Panc1 (cell line): ENCODE measurements at regions not wholly inside any gene's neighbourhood (a gene's known extent, or its start where the extent isn't known, plus 50 kb on each side); places are given as distances from the start of the nearest gene placed in this dataset.

ENCODE experiments used
- ATAC-seq: fragments of 200-7000 bp; cut with Tn5 transposase; 2 replicates; pipeline ENCODE4 v1.9.1; 2020; ENCODE audit warnings: mild to moderate bottlenecking, moderate library complexity
- BruUV-seq: library from RNA; stranded (reverse); fragments of 400-500 nt; replicated peaks from 2 replicates; lab custom pipeline; 2021; lab: Mats Ljungman, UMichigan
- CTCF ChIA-PET: fragments of 300-600 bp; sonication (Branson Sonifier 250); formaldehyde crosslinking; loops from one replicate; lab custom pipeline; 2022; ENCODE audit warnings: antibody characterized with exemption; lab: Charles Lee
- POLR2A ChIA-PET: fragments of 300-600 bp; sonication (Branson Sonifier 250); formaldehyde crosslinking; loops from one replicate; lab custom pipeline; 2022; ENCODE audit warnings: antibody characterized with exemption; lab: Charles Lee
- DNase-seq: peaks from one replicate; pipeline ENCODE4 v3.0.0-alpha.2; 2010; ENCODE audit warnings: low read depth, low spot score
- H3K27ac ChIP-seq: 2 replicates; pipeline ENCODE4 v1.5.1; 2011; ENCODE audit warnings: mild to moderate bottlenecking, low read length, inconsistent platforms
- H3K27me3 ChIP-seq: fragments of 200-500 bp; sonication (Bioruptor generic); 2 replicates; pipeline ENCODE4 v1.6.0; 2014; ENCODE audit warnings: low read length, inconsistent platforms; ENCODE audit not compliant: control insufficient read depth, insufficient read depth
- H3K36me3 ChIP-seq: fragments of 200-500 bp; sonication (Bioruptor generic); 2 replicates; pipeline ENCODE4 v1.5.1; 2014; ENCODE audit warnings: inconsistent platforms, mild to moderate bottlenecking, low read length, moderate library complexity; ENCODE audit not compliant: control insufficient read depth, insufficient read depth
- H3K4me1 ChIP-seq: 2 replicates; pipeline ENCODE4 v1.5.1; 2011; ENCODE audit warnings: inconsistent platforms, mild to moderate bottlenecking, low read length, moderate library complexity; ENCODE audit not compliant: control insufficient read depth, insufficient read depth
- H3K4me3 ChIP-seq, 2 experiments: 2 replicates each; pipeline ENCODE4 v1.5.1; 2011 to 2012; ENCODE audit warnings: low read depth in 2 of 2, low read length in 2 of 2, mild to moderate bottlenecking in 2 of 2, inconsistent platforms in 1 of 2, moderate library complexity in 1 of 2
- H3K9me3 ChIP-seq: fragments of 200-500 bp; sonication (Bioruptor generic); 2 replicates; pipeline ENCODE4 v1.5.1; 2014; ENCODE audit warnings: low read depth, mild to moderate bottlenecking, inconsistent platforms, low read length, moderate library complexity; ENCODE audit not compliant: control insufficient read depth, insufficient read depth
- POLR2AphosphoS5 ChIP-seq: IDR thresholded peaks from 2 replicates; pipeline ENCODE4 v1.6.1; 2012; ENCODE audit warnings: mild to moderate bottlenecking, low read depth, low read length, moderate library complexity
- SIN3A ChIP-seq: IDR thresholded peaks from 2 replicates; pipeline ENCODE4 v1.6.1; 2012; ENCODE audit warnings: low read depth, mild to moderate bottlenecking, low read length, moderate library complexity, borderline replicate concordance; ENCODE audit not compliant: insufficient read depth
- TCF7L2 ChIP-seq: IDR thresholded peaks from 2 replicates; pipeline ENCODE4 v1.6.1; 2011; ENCODE audit warnings: mild to moderate bottlenecking, low read depth, low read length, inconsistent platforms
- in situ Hi-C: cut with HindIII; loops from 2 replicates; pipeline ENCODE4 v1.10.0; 2016; ENCODE audit warnings: low sequenced_read_pairs, low pct_unique_long_range_greater_than_20kb
- intact Hi-C: fragments of 100-400 bp; cut with micrococcal nuclease; formaldehyde crosslinking; loops from one replicate; pipeline ENCODE4 v1.10.0; 2022; ENCODE audit not compliant: unreplicated experiment
- TF ChIP-seq, protein P1 (sequence below), 2 experiments: IDR thresholded peaks; 2 replicates each; pipeline ENCODE4 v1.6.1; 2011 to 2012; ENCODE audit warnings: low read depth in 2 of 2, control low read depth in 1 of 2, low read length in 1 of 2, mild to moderate bottlenecking in 1 of 2, moderate library complexity in 1 of 2; ENCODE audit not compliant: insufficient read depth in 1 of 2
- TF ChIP-seq, protein P2 (sequence below): fragments of 450-650 bp; IDR thresholded peaks from 2 replicates; pipeline ENCODE4 v1.5.1; 2017; ENCODE audit warnings: mild to moderate bottlenecking

DNA sequence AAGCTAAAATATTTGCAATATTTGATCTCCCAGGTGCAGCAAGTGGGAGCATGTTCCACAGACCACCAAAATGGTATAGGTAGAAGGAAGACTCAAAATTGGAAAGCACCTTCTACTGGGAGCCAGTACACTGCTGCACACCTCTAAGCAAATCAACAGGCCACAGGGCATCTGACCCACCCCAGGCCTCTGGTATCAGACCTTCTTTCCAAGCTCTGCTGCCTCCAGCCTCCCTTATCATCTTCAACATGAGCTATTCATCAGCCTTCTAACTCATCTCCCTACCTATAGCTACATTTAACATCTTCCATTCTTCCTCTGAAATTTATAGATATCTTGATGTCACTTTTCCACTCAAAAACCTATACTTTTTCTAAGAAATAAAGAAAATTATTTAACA, 294.8 kb downstream of the ZEB2 start:
- Histone ChIP-seq H3K9me3 (no peaks in the 10 kb centered on the region), H3K4me1 (no peaks in the 10 kb centered on the region), H3K27me3 (no peaks in the 10 kb centered on the region), H3K36me3 (no peaks in the 10 kb centered on the region), H3K4me3 (no peak overlapping the region), H3K27ac (no peak overlapping the region)
- in situ Hi-C loops (no loop called here), intact Hi-C loops (no loop called here)
- DNase-seq (no peak), ATAC-seq (no peak)
- POLR2A ChIA-PET = no interaction called here
- TF ChIP-seq, protein P1, sequence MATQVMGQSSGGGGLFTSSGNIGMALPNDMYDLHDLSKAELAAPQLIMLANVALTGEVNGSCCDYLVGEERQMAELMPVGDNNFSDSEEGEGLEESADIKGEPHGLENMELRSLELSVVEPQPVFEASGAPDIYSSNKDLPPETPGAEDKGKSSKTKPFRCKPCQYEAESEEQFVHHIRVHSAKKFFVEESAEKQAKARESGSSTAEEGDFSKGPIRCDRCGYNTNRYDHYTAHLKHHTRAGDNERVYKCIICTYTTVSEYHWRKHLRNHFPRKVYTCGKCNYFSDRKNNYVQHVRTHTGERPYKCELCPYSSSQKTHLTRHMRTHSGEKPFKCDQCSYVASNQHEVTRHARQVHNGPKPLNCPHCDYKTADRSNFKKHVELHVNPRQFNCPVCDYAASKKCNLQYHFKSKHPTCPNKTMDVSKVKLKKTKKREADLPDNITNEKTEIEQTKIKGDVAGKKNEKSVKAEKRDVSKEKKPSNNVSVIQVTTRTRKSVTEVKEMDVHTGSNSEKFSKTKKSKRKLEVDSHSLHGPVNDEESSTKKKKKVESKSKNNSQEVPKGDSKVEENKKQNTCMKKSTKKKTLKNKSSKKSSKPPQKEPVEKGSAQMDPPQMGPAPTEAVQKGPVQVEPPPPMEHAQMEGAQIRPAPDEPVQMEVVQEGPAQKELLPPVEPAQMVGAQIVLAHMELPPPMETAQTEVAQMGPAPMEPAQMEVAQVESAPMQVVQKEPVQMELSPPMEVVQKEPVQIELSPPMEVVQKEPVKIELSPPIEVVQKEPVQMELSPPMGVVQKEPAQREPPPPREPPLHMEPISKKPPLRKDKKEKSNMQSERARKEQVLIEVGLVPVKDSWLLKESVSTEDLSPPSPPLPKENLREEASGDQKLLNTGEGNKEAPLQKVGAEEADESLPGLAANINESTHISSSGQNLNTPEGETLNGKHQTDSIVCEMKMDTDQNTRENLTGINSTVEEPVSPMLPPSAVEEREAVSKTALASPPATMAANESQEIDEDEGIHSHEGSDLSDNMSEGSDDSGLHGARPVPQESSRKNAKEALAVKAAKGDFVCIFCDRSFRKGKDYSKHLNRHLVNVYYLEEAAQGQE (IDR thresholded peaks at IDR 0.05; ENCODE audit: insufficient read depth in 1 of 2, low read depth in 2 of 2, low read length in 1 of 2) = no peak
- TF ChIP-seq SIN3A = no peak
- TF ChIP-seq, protein P2, sequence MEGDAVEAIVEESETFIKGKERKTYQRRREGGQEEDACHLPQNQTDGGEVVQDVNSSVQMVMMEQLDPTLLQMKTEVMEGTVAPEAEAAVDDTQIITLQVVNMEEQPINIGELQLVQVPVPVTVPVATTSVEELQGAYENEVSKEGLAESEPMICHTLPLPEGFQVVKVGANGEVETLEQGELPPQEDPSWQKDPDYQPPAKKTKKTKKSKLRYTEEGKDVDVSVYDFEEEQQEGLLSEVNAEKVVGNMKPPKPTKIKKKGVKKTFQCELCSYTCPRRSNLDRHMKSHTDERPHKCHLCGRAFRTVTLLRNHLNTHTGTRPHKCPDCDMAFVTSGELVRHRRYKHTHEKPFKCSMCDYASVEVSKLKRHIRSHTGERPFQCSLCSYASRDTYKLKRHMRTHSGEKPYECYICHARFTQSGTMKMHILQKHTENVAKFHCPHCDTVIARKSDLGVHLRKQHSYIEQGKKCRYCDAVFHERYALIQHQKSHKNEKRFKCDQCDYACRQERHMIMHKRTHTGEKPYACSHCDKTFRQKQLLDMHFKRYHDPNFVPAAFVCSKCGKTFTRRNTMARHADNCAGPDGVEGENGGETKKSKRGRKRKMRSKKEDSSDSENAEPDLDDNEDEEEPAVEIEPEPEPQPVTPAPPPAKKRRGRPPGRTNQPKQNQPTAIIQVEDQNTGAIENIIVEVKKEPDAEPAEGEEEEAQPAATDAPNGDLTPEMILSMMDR = no peak
- no peak for TF ChIP-seq POLR2AphosphoS5
- no peak for TF ChIP-seq TCF7L2
- no TSS peak for BruUV-seq
- CTCF ChIA-PET = no interaction called here

DNA sequence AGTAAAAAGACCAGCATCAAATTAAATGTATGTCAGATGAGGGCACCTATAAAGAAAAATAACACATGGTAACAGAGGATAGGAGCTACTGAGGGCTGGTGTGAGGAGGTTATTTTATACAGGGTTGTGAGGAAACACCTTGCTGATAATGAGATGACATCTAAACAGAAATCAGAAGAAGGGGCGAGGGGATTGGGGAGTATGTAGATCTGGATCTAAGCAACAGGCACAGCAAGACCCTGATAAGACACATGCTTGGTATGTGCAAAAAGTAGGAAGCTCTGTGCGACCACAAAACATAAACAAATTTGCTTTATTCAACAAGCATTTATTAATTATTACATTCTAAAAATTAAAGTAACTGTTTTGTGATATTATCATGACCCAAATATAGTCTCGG, 295.4 kb downstream of the ZEB2 start:
- DNase-seq = no peak
- ChIA-PET POLR2A (no interaction called here), CTCF (no interaction called here)
- no peak overlapping the region for H3K27ac ChIP-seq
- no peak overlapping the region for H3K4me3 ChIP-seq
- H3K36me3 ChIP-seq = no peaks in the 10 kb centered on the region
- no peak for TF ChIP-seq POLR2AphosphoS5
- no peak for TF ChIP-seq SIN3A
- TF ChIP-seq TCF7L2 = no peak
- in situ Hi-C loops (no loop called here), intact Hi-C loops (no loop called here)
- no peak for ATAC-seq
- no TSS peak for BruUV-seq
- H3K27me3 ChIP-seq = no peaks in the 10 kb centered on the region
- H3K9me3 ChIP-seq = no peaks in the 10 kb centered on the region
- no peaks in the 10 kb centered on the region for H3K4me1 ChIP-seq

DNA sequence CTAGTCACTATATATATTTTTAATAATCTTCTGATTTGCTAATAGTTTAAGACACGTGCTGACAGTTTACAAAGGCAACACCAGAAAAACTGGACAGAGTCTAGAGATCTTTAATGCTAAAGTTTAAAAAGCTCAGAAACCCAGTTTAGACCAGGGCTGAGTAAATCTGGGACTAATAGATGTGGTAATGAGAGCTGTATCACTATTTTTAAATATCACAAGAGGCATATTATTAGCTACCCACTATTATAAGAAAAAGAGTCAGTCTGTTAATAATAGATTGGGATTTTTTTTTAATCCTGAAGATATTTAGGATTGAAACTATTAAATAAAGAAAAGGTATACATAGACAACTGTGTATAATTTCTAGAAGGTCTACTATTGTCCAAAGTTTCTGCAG, 299.9 kb downstream of the ZEB2 start:
- in situ Hi-C loops (no loop called here), intact Hi-C loops (no loop called here)
- Histone ChIP-seq H3K4me3 (no peak overlapping the region), H3K36me3 (no peaks in the 10 kb centered on the region), H3K27me3 (no peaks in the 10 kb centered on the region), H3K27ac (no peak overlapping the region), H3K9me3 (no peaks in the 10 kb centered on the region), H3K4me1 (no peaks in the 10 kb centered on the region)
- no peak for DNase-seq
- TF ChIP-seq, protein P2 = no peak
- TF ChIP-seq, protein P1 (IDR thresholded peaks at IDR 0.05; ENCODE audit: insufficient read depth in 1 of 2, low read depth in 2 of 2, low read length in 1 of 2) = no peak
- TF ChIP-seq POLR2AphosphoS5 = no peak
- no peak for TF ChIP-seq TCF7L2
- TF ChIP-seq SIN3A = no peak
- CTCF ChIA-PET = no interaction called here
- POLR2A ChIA-PET = no interaction called here
- no peak for ATAC-seq
- BruUV-seq = no TSS peak
